ENCODE measurements at regions not wholly inside any gene's neighbourhood (a gene's known extent, or its start where the extent isn't known, plus 50 kb on each side); places are given as distances from the start of the nearest gene placed in this dataset.

DNA sequence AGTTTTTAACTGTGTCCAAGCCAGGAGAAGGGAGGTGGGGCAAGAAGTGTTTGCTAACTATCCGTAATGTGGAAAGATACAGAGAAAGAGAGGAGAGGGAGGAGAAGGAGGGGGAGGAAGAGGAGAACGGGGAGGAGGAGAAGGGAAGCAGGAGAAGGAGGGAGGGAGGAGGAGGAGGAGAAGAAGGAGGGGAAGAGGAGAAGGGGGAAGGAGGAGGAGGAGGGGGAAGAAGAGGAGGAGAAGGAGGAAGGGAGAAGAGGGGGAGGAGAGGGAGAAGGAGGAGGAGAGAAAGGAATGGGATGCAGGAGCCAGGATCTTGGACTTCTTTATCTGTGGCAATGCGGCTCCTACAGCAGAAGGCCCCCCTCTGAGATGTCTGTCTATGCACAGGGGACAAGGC lies 510.3 kb upstream of the CCDC196 start:
- TF ChIP-seq, protein P1, sequence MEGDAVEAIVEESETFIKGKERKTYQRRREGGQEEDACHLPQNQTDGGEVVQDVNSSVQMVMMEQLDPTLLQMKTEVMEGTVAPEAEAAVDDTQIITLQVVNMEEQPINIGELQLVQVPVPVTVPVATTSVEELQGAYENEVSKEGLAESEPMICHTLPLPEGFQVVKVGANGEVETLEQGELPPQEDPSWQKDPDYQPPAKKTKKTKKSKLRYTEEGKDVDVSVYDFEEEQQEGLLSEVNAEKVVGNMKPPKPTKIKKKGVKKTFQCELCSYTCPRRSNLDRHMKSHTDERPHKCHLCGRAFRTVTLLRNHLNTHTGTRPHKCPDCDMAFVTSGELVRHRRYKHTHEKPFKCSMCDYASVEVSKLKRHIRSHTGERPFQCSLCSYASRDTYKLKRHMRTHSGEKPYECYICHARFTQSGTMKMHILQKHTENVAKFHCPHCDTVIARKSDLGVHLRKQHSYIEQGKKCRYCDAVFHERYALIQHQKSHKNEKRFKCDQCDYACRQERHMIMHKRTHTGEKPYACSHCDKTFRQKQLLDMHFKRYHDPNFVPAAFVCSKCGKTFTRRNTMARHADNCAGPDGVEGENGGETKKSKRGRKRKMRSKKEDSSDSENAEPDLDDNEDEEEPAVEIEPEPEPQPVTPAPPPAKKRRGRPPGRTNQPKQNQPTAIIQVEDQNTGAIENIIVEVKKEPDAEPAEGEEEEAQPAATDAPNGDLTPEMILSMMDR (IDR thresholded peaks at IDR 0.05 in 2 of 3, conservative IDR thresholded peaks at IDR 0.05 in 1 of 3; ENCODE audit: control insufficient read depth in 2 of 3, extremely low read depth in 1 of 3, insufficient read depth in 1 of 3, low read depth in 3 of 3, low read length in 3 of 3) = no peak
- TF ChIP-seq POLR2A (IDR thresholded peaks at IDR 0.05; ENCODE audit: low read depth, low read length) (no peak), CREM (IDR thresholded peaks at IDR 0.05; ENCODE audit: low read depth) (no peak), POLR2AphosphoS5 (IDR thresholded peaks at IDR 0.05; ENCODE audit: low read length) (no peak), ESRRA (IDR thresholded peaks at IDR 0.05; ENCODE audit: low read length) (no peak)
- TF ChIP-seq, protein P2, sequence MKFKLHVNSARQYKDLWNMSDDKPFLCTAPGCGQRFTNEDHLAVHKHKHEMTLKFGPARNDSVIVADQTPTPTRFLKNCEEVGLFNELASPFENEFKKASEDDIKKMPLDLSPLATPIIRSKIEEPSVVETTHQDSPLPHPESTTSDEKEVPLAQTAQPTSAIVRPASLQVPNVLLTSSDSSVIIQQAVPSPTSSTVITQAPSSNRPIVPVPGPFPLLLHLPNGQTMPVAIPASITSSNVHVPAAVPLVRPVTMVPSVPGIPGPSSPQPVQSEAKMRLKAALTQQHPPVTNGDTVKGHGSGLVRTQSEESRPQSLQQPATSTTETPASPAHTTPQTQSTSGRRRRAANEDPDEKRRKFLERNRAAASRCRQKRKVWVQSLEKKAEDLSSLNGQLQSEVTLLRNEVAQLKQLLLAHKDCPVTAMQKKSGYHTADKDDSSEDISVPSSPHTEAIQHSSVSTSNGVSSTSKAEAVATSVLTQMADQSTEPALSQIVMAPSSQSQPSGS (IDR thresholded peaks at IDR 0.05; ENCODE audit: low read length) = no peak

Measured in GM12878 (cell line).